ENCODE measurements at regions not wholly inside any gene's neighbourhood (a gene's known extent, or its start where the extent isn't known, plus 50 kb on each side); places are given as distances from the start of the nearest gene placed in this dataset.

DNA sequence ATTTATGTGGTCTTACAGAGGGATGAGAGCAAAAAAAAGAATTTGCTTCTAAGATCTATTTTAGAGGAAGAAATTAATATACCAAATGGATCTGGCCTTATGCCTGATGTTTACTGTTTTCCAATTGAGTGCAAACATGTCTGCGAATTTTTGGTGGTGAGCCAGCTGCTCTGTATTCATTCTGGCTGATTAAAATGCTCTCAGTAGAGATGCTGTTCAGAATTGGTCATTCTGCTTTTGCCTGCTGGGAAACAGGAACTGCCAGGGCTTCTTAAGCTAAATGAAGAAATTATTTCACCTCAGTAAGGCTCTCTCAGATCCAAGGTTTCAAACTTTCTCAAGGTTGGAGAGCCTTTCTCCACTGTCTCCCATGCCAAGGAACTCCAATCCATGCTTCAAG, 132.0 kb upstream of the SV2C start (continued):
- TF ChIP-seq, protein P1, sequence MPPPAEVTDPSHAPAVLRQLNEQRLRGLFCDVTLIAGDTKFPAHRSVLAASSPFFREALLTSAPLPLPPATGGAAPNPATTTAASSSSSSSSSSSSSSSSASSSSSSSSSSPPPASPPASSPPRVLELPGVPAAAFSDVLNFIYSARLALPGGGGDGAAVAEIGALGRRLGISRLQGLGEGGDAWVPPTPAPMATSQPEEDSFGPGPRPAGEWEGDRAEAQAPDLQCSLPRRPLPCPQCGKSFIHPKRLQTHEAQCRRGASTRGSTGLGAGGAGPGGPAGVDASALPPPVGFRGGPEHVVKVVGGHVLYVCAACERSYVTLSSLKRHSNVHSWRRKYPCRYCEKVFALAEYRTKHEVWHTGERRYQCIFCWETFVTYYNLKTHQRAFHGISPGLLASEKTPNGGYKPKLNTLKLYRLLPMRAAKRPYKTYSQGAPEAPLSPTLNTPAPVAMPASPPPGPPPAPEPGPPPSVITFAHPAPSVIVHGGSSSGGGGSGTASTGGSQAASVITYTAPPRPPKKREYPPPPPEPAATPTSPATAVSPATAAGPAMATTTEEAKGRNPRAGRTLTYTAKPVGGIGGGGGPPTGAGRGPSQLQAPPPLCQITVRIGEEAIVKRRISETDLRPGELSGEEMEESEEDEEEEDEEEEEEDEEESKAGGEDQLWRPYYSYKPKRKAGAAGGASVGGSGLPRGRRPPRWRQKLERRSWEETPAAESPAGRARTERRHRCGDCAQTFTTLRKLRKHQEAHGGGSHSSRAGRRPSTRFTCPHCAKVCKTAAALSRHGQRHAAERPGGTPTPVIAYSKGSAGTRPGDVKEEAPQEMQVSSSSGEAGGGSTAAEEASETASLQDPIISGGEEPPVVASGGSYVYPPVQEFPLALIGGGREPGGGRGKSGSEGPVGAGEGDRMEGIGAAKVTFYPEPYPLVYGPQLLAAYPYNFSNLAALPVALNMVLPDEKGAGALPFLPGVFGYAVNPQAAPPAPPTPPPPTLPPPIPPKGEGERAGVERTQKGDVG (CRISPR knock-in tag; IDR thresholded peaks at IDR 0.05): no peak
- TF ChIP-seq CREB1 (IDR thresholded peaks at IDR 0.05; ENCODE audit: low read depth): no peak

DNA sequence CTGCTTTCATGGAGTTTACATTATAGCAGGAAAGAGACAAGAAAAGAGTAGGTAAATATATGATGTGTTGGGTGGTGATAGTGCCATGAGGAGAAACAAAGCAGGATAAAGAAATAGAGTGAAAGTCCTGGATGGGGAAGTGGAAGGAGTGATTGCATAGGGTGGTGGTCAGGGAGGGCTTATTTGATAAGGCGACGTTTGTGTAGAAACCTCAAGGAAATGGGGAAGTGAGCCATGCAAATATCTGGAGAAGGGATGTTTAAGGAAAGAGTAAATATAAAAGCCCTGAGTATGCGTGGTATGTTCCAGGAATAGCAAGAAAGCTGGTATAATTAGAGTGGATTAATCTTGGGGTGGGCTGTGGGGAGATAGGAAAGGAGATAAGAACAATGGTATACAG, 134.7 kb upstream of the SV2C start:
- Histone ChIP-seq H2AFZ (ENCODE audit: control insufficient read depth, low read depth, low read length) (no peak overlapping the region), H3K79me2 (ENCODE audit: control insufficient read depth, insufficient read depth, low read length) (no peaks in the 10 kb centered on the region), H3K27me3 (replicated peaks in 1 of 2; ENCODE audit: control insufficient read depth in 2 of 2, insufficient read depth in 2 of 2, low read length in 1 of 2) (no peaks in the 10 kb centered on the region), H3K9me3 (replicated peaks; ENCODE audit: control insufficient read depth, insufficient read depth, low read length) (peaks cover 6% of the 10 kb centered on the region; the same call in 2 of the 3 replicates), H3K27ac (ENCODE audit: control insufficient read depth, insufficient read depth) (no peak overlapping the region), H3K36me3 (ENCODE audit: control insufficient read depth in 2 of 2, insufficient read depth in 2 of 2, low read length in 1 of 2) (no peaks in the 10 kb centered on the region), H3K4me2 (ENCODE audit: control insufficient read depth, insufficient read depth) (no peak overlapping the region), H3K4me3 (no peak overlapping the region), H3K9ac (ENCODE audit: control insufficient read depth, insufficient read depth, low read length) (no peak overlapping the region), H3K4me1 (ENCODE audit: control insufficient read depth, insufficient read depth, low read length) (no peaks in the 10 kb centered on the region), H4K20me1 (ENCODE audit: control insufficient read depth, insufficient read depth) (no peaks in the 10 kb centered on the region)
- ChIA-PET SMC1A (ENCODE audit: uncharacterized antibody, unreplicated experiment) (no interaction called here), CTCF (no interaction called here), RAD21 (ENCODE audit: unreplicated experiment) (no interaction called here), POLR2A (no interaction called here)
- TF ChIP-seq SPI1 (IDR thresholded peaks at IDR 0.05; ENCODE audit: borderline replicate concordance, insufficient read depth, low read depth, low read length): peak; percentile 77; the same call in 1 of the 2 replicates
- TF ChIP-seq ZBED1 (IDR thresholded peaks at IDR 0.05; ENCODE audit: borderline replicate concordance): no peak
- intact Hi-C loops (cut with micrococcal nuclease; ENCODE audit: unreplicated experiment) (no loop called here), in situ Hi-C loops (cut with MboI) (no loop called here)
- WGBS (ENCODE audit: insufficient coverage, insufficient replicate concordance, low lambda C conversion rate, missing lambda C conversion rate): 2% methylated on average over 3 of the region's 3 CpGs
- DNase-seq (ENCODE audit: low read depth, low spot score) (no peak), FAIRE-seq (no peak), ATAC-seq (no peak)
- no TSS peak for BruUV-seq (replicated peaks)
